LNCaP clone FGC (cell line): ENCODE measurements at regions not wholly inside any gene's neighbourhood (a gene's known extent, or its start where the extent isn't known, plus 50 kb on each side); places are given as distances from the start of the nearest gene placed in this dataset.

Experiments used
- DNase-seq: peaks from one replicate; pipeline ENCODE4 v3.0.0-alpha.2; 2011; ENCODE audit warnings: low read depth
- H3K4me3 ChIP-seq: 2 replicates; pipeline ENCODE4 v1.5.1; 2011; ENCODE audit warnings: mild to moderate bottlenecking, low read depth, low read length, control low read depth
- TF ChIP-seq, protein P1 (sequence below): IDR thresholded peaks from 2 replicates; pipeline ENCODE4 v1.5.1; 2012; ENCODE audit warnings: mild to moderate bottlenecking; ENCODE audit not compliant: control insufficient read depth, insufficient read depth; ENCODE audit errors: extremely low read depth

DNA sequence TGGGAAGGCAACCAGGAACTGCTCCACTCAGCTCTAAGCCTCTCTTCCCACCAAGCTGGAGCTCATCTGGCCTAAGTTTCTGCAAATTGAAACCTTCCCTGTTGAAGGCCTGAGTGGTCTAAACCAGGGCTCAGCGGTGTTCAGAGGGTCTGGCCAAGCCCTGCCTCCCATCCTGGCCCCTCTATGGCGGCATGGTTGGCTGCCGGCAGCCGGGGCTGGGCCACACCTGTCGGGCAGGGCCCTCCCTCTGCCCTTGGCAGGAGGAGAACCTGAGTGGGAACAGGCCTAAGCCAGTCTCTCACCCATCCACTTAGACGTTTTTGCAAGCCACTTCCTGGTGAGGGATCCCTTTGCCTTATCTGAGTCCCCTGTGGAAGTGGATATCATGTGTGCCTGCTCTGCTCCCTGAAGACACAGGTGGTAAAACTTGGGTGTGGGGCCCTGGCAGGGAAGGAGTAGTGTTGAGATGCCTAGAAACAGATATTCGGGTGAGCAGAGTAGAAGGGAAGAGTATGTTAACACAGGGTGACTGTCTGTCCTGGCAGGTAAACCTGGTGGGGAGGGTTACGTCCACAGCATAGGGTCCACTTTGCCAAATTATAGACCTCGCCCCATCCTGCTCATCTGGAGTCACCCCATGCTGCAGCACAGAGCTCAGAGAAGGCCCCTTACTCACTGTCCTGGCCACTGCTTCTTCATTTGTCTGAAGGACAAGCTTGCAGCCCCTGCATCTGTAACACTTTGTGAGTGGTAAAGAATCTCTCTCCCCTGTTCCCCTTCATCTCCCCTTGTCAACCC, 63.0 kb upstream of the SIX2 start:
- H3K4me3 ChIP-seq: no peak overlapping the region
- no peak for DNase-seq
- TF ChIP-seq, protein P1, sequence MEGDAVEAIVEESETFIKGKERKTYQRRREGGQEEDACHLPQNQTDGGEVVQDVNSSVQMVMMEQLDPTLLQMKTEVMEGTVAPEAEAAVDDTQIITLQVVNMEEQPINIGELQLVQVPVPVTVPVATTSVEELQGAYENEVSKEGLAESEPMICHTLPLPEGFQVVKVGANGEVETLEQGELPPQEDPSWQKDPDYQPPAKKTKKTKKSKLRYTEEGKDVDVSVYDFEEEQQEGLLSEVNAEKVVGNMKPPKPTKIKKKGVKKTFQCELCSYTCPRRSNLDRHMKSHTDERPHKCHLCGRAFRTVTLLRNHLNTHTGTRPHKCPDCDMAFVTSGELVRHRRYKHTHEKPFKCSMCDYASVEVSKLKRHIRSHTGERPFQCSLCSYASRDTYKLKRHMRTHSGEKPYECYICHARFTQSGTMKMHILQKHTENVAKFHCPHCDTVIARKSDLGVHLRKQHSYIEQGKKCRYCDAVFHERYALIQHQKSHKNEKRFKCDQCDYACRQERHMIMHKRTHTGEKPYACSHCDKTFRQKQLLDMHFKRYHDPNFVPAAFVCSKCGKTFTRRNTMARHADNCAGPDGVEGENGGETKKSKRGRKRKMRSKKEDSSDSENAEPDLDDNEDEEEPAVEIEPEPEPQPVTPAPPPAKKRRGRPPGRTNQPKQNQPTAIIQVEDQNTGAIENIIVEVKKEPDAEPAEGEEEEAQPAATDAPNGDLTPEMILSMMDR: no peak

DNA sequence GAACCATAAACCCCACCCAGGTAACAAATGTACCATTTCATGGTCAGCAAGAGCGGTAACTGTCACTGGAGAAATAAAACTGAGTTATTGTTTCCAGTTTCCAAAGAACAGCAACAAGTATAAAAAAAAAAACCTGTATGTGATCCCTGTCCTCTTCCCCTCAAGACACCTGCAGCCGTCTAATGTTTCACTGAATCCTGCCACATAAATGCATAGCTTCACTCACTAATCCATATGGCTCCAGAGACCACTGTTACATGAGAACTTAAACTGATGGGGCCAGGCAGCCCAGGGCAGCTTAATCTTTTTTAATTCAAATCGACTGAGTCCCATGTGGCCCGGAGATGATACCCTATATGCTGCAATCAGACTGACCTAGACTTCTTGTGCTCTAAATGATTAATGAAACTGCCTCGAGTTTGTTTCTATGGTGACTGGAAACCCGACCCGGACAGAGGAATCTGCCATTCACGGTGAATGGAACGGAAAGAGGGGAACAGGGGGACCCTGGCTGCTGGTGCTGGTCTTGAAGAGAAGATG, 60.9 kb upstream of the SIX2 start:
- TF ChIP-seq, protein P1: no peak
- DNase-seq: no peak
- H3K4me3 ChIP-seq: no peak overlapping the region

DNA sequence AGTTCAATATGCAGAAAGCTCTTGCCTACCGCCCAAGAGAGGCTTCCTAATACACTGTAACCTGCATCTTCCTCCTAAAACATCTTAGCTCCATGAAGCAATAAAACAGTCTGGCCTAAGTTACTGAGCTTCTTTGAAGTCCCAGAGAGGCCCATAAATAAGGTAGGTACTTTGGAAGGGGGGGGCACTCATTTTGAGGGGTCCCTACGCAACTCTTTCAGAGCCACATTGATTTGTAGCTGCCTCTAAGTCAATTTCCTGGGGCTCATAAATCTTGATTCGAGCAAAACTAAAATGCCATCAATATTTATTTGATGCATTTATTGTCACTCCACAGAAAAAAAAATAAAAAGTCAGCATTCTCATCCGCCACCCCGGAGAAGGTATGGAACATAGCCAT, 60.4 kb upstream of the SIX2 start:
- no peak for DNase-seq
- H3K4me3 ChIP-seq: no peak overlapping the region

DNA sequence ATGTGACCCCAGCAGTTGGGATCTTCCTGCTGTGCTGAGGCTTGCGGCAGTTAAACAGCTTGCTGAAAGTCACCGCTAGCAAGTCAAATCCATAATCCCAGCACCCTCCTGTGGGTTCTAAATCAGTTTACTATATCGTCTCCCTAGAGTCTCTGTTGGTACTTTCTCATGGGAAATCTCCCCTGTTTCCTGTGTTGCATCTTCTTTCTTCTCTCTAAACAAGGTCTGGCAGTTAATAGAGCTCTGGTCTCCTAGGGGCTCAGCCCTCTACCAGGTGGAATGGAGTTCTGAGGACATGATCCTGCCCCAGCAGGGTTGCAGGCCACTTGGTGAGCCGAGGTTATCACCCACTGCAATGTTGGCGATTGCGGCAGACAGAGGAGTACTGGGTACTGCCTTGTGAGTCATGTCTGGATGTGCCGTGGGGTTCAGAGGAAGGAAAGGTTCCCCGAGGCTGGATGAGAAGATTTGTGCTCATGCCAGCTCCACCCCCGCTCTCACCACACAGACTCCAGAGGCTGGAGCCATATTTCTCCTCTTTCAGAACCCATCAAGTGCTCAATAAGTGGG, 59.4 kb upstream of the SIX2 start:
- DNase-seq: no peak
- no peak overlapping the region for H3K4me3 ChIP-seq
- TF ChIP-seq, protein P1: no peak

More for the DNA sequence above, 60.4 kb upstream of the SIX2 start:
- TF ChIP-seq, protein P1: no peak

DNA sequence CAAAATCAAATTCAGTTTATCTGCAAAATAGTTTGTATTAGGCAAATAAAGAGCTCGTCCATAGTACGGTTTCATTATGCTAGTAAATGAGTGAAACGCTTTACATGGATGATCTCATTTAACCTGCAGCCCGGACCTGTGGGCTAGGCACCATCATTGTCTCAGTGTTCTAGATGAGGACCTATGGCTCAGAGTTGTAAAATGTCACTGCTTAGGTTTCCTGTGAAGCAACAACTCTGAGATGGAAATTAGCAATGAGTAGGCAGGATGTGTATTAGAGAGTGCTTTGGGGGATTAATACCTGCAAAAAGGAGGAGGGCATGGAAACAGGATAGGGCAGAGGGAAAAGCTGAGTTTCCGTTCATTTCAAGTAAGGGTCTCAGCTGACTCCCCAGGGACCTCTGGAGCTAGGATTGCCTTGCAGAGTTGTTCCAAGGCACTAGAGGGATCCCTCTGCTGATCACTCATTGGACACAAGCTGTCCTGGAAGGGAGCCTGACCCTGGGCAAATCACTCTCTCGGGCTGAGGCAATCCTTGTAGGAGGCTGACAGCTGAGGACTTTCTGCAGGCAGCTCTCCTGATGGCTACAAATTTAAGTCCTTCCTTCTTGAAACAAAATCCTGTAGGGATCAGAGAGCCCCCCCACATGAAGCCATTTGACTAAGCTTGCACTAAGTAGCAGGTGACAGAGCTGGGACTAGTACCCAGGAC, 58.8 kb upstream of the SIX2 start:
- no peak overlapping the region for H3K4me3 ChIP-seq
- no peak for DNase-seq
- TF ChIP-seq, protein P1: no peak
